ENCODE measurements at regions not wholly inside any gene's neighbourhood (a gene's known extent, or its start where the extent isn't known, plus 50 kb on each side); places are given as distances from the start of the nearest gene placed in this dataset.
"Not testable (repeated sequence)": the region's sequence is repeated elsewhere in the genome, so short reads cannot be mapped to it uniquely, and the experiment has no call there.

DNA sequence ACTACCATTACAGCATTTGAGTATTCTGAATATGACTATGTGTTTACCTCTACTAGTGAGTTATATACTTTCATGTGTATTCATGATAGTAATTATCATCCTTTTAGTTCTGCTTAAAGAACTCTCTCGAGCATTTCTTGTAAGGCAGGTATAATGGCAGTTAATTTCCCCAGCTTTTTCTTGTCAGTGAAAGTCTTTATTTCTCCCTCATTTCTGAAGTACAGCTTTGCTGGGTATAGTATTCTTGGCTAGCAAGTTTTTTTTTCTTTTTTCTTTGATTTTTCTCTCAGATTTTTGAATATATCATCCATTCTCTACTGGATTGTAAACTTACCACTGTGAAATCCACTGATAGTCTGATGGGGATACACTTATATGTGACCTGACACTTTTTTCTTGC is 165.9 kb upstream of the ARHGAP5 start:
- DNase-seq, result no peak

DNA sequence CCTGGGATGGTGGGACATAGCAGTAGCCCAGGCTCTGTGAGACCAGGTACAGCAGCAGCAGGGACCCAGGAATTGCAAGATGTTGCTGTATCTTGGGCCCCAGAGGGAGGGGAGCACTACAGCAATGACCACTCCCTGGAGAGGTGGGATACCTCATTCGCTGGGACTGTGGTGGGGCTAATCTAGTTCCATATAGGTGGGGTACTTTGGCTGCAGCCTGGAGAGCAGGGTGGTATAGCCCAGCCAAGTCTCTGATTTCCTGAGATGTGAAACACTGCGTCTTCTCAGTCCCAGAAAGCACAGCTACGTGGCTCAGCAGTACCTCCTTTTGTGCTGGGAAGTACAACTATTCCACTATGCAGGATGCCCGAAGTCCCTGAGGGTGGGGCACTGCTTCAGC is 163.7 kb upstream of the ARHGAP5 start:
- no peak for DNase-seq

DNA sequence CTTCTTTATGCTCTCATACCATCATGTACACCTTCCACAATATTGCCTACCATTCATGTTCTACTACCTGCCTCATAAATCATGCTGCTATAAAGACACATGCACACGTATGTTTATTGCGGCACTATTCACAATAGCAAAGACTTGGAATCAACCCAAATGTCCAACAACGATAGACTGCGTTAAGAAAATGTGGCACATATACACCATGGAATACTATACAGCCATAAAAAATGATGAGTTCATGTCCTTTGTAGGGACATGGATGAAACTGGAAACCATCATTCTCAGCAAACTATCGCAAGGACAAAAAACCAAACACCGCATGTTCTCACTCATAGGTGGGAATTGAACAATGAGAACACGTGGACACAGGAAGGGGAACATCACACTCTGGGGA is 158.8 kb upstream of the ARHGAP5 start:
- DNase-seq, result not testable (repeated sequence)

DNA sequence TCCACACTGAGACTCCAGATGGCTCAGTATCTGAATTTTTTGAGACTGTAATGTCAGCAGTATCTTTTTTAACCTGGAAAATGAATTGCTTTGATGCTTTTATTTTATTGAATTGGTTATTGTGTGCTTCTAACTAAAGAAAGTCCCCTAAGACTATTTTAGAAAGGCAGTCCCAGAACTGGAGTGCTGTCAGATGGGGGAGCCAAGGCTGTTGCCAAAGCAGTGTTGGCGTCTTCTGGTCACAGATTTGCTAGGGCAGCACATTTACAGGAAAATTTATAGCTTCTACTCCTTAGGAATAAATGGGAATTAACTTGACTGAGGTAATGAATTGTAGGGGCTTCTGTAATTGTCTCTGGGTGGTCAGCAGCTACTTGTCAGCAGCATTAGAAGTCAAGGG is 157.1 kb upstream of the ARHGAP5 start:
- no peak for DNase-seq

DNA sequence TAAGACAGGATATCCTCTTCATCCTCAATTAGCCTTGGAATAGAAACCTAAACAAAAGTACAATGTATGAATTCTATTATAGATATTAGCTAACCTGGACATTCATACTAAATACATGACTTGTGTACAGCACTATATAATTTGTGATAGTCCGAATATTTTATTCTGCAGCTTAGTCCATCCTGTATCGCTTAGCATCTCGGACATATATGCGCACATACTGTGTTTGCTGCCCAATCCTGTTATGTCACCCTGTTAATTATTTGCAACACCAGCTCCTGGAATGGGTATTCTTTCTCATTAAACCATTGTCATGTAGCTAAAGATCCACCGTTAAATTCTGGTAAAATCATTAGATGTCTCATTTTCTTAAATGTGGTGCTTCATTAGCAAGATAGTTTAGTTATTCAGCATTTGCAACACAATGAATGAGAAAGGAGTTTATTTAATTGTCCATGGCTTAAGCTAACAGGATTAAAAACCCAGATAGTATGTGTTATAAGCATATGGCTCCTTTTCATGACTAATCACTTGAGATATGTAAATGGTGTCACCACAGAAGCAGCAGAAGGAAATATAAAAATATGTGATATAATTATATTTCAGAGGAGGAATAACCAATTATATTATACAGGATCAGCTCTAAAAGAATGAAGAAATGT is 156.0 kb upstream of the ARHGAP5 start:
- peak; percentile 93 for DNase-seq

DNA sequence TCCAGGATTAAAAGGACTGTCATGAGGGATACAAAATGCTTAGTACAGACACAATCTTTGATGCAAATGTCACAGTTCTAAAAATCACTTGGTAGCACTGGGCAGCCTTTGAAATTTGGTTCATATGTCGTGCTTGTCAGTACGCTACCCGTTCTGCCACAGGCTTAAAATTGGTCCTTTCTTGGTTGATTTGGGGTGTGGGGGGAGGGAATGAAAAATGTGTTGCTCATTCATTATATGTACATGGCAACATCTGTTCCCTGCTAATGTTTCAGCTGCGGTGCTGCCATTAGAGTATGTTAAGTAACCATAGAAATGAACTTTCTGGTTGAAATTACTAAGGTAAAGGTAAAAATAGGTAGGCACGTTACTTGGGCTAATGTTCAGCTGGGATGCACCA is 155.4 kb upstream of the ARHGAP5 start:
- DNase-seq, result peak; percentile 87

DNA sequence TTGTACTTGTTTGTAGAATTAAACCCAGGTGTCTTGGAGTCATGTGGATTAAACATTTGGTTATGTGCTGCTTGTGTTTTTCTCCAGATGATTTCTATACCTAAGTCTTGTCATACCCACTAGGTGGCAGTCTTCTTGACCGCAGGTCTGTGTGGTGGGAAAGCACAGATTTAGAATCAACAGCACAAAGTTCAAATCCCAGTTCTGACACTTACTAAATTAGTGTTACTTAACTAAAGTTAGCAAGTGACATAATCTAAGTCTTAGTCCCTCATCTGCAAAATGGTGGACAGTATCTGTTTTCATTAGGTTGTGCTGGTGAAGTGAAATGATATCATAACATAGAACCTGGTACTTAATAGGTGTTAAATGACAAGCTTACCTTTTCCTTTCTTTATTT is 151.0 kb upstream of the ARHGAP5 start:
- peak; percentile 30 for DNase-seq

DNA sequence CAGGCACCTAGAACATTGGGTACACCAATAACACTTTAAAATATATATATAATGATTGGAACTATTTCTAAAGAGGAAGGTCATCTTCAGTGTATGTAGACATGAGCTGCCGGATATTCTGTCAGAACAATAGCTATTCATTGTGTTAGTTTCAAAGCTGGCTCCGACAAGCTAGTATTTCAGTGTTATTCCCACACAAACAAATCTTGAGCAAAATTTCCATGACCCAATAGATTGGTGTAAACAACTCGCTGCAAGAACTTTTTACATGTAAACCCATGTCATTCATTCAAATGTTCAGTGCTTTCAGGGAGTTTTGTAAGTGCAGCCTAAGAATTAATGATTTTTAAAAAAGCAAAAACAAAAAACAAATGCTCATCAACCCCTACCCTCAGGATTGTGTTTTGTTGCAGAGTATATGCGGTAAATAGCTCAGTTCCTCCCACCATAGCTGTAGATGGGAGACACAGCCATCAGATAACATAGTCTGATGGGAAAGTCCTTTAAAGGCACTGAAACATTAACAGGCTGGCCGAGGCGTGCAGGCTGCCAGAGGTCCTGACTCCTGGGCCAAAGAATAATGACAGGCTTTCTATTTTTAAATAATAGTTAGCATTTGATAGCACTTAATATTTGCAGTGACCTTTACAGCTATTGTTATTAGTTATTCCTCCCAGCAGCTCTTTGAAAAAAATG is 150.3 kb upstream of the ARHGAP5 start:
- DNase-seq, result no peak

DNA sequence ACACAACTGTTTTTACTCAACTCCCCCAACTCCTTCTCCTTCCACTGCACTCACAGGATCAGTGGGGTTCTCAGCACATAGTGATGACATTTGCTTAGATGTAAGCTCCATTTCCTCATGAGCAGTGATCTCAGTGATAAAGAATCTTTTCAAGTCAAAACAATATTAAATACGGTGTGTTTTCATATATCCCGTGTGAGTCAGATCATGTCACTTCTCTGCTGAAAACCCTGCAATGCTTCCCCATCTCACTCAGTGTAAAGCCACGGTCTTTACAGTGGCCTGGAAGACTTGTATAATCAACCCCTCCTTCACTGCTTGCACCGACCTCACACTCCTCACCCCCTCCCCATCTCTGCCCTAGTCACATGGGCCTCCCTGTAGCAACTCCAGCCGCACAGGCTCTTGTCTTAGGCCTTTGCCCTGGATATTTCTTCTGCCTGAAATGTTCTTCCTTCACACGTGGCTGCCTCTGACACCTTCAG is 149.7 kb upstream of the ARHGAP5 start:
- DNase-seq, result no peak

DNA sequence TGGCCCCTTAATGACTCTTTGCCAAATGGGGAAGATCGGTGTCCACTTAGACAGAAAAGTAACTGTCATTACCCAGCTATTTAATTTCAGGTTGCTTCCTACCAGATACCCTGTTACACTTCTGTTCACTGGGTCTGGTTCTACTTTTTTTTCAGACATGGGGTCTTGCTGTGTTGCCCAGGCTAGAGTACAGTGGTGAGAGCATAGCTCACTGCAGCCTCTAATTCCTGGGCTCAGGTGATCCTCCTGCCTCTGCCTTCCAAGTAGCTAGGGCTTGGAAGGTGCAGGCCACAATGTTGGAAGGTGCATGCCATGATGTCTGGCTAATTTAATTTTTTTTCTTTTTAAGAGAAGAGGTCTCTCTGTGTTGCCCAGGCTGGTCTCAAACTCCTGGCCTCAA is 147.0 kb upstream of the ARHGAP5 start:
- no peak for DNase-seq

DNA sequence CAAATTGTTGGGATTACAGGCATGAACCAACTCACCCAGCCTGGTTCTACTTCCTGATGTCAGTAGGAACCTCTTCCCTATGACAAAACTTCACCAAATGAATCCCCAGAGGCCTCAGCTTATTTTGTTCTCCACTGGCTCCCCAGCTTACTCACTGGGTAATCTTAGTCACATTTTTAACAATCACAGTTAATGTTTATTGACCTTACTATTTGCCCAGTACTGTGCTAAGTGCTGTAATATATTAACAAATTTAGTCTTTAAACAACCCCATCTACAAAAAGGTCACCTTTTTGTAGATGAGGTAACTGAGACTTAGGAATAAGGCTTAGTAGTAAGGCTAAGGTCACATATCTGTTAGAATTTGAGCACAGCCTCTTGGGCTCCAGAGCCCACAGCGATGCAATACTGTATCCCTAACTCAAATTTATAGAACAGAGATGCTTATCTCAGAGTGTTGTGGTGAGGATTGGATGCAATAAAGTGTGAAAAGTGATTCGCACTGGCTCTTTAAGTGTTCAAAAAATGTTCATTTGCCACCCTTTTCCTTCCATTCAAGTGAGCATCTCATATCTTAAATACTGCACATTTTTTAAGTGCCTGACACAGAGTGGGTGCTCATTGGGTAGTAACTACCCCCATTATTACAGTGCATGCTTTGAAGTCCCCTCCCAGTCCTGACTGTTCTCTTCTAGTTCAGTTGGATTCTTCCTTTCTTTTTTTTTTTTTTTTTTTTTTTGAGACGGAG is 146.4 kb upstream of the ARHGAP5 start:
- DNase-seq, result no peak

DNA sequence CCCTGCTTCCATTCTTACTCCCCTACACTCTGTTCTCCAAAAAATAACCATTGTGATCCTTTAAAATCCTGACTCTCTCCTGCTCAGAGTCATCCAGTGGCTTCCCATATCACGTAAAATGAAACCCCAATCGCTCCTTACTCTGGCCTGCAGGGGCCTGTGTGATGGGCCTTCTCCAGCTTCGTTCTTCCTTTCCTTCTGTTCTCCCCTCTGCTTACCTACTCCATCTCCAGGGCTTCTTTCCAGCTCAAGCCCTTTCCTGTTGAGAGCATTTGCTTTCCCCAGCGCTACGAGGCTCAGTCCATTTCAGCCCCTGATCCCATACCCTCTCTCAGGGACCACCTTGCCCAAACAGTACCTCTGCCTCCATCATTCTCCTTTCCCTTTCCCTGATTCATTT is 144.4 kb upstream of the ARHGAP5 start:
- DNase-seq, result no peak

DNA sequence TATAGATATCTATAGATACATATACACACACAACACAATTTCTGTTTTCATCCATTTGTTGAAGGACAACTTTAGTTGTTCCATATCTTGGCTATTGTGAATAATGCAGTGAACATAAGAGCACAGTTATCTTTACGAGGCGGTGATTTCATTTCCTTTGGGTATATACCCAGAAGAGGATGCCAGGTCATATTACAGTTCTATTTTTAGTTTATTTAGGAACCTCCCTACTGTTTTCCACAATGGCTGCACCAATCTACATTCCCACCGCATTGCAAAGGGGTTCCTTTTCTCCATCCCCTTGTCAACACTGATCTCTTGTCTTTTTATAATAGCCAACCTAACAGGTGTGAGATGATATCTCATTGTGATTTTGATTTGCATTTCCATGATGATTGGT is 143.4 kb upstream of the ARHGAP5 start:
- DNase-seq, result no peak

DNA sequence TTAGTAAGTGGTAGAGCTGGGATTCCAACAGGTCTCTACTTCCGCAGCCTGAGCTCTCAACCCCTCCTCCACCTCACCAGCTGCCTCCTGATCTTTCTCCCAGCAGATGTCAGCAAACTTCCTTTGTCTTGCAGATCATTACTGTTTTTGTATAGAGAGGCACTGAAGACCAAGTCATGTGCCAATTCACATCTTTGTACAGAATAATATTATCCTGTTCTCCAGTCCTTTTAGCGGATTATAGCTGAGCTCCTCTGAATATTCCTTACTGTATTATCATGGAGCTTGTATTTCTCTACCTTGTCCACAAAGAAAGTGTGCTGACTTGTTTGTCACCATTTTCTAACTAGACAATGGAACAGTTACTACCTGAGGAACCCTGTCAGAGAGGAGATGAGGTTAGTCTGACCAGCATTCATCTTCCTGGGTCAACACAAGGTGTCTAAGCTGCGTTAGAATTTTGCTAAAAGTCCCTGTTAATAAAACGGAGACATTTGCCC is 142.3 kb upstream of the ARHGAP5 start:
- DNase-seq, result peak; percentile 87

DNA sequence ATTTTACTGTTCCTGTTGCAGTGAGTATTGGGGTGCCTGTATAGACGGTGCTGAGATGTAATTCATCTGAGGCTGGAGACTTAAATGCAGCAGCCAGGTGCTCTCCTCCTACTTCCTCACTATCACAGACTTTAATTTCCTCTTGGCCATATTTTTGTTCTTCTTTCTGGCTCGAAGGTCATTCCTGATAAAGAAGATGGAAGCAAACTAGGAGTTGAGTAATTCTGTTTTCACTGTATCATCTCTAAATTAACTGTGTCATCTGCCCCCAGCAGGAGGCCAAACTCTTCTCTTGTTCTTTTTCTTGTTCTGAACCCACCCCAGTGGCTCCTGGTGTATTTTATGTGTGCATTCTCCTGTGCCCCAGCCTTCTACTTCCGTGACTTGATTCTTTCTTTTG is 141.7 kb upstream of the ARHGAP5 start:
- no peak for DNase-seq

DNA sequence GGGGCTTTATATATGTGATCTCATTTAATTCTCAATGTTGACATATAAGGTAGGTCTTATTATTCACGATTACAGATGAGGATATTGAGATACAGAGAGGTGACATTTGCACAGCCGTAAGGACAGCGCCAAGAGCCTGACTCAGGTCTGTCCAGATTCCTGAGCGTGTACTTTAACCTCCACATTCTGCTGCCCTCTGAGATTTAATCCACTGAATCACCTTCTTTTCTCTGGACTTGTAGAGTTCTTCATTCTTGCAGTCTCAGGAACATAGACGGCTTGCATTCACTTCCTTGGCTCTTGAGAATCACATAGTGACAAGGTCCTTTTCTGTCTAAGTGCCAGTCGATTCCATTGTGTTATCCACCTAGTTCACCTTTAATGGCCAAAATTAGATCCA is 141.0 kb upstream of the ARHGAP5 start:
- no peak for DNase-seq

DNA sequence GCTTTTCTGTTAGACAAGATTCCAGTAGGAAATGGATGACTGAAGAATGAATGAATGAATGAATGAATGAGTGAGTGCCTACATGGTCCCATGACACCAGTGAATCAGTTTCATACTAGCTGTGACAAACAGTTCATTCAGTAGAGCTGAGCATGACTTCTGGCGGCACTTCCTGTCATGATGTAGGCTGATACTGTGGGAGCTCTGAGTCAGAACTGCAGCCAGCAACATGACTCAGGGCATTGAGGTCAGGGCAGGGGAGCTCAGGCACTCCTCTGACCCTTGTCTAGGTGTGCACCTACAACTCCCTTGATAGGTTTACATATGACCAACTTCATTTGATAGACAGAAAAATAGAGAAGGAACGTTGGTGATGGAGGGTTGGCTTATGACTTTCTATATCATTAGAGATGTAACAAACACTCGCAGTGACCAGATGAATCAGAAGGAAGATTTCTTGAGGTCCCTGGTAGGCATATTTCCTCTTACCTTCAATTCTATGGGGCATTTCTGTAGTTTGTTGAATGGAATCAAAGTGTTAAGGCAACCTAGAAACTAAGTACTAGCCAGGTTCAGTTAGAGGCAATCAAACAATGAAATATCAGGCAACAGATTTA is 139.3 kb upstream of the ARHGAP5 start:
- DNase-seq, result no peak

DNA sequence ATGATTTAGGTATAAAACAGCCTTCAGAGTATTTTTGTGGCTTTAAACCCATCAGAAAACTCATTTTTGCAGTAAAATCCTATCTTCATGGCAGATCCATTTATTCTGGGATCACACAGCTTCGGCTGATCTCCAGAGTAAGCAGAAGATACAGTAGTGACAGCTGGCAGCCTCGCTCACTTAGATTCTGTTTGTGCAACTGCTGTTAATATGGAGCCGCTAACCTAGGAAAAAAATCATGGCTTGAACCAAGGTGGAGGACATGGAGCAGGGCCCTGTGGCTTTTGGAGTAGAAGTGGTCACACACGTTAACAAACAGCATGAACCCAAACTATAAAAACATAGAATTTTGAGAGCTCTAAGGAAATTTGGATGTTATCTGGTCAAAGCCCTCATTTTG is 137.2 kb upstream of the ARHGAP5 start:
- peak; percentile 12 for DNase-seq

DNA sequence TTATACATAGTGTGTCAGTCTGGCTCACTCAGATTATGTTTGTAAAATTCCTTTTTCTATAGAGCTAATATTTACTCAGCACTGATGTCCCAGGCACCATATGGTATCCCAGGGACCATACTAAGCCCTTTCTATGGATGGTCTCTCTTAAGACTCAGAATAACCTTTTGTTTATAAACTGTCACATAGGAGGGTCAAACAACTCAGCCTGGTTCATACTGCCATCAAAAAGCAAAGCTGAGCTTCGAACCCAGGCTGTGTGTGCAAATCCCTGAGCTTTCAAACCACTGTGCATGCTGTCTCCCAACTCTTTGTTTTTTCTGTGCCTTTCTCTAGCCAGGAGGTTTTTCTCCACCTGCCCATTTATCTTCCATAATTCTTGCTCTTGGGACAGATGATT is 135.6 kb upstream of the ARHGAP5 start:
- peak; percentile 11 for DNase-seq

DNA sequence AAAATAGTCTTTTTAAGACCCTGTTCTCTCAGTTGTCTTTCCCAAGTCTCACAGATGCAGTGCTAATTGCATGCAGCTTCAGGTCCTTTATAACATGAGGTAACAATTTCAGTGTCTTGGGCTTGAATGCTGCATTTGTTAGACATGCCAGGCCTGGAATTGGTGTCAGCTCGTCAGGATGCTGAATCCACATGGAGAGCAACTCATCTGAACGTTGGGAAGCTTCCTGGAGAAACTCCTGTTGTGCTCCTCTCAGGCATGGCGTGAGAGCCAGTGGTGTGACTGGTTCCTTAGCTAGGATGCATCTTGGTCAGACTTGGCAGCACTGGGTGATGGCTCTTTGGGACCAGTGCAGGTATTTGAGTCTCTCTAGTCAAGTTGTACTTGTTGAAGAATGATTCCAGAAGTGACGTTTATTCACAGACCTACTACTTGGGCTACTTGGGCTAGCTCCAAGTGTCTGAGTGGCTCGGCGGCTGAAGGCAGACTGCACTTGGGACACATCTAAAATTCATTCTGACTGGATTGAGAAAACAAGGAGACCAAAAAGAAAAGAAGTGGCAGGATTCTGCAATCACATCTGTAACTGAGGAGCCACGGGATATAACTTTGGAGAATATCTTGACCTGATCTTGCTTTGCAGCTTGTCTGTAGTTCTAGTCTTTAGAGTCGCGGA is 134.8 kb upstream of the ARHGAP5 start:
- DNase-seq, result no peak

DNA sequence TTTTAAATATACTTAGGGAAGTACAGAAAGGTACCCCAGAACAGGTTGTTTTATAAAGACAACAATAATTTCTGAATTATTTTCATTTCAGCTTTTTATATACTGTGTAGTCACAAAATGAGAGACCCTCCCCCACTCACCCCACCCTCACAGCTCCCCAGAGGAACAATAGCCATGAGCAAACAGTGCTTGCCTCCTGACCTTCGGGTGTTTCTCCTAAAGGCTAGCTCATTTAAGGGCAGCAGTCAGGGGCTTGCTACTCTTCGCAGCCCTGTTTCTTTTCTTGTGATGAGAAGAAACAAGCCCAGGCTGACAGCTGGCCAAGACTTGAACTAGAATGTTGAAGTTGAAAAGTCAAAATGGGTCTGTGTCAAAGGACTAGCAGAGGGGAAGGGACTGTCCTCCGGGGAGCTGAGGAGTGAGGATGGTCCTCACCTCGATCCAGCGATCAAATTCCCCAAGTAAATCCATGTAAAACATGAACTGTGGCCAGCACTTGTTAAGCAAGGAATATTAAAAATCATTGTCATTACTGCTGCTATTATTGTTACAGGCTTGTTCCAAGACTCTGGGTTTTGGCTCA is 133.8 kb upstream of the ARHGAP5 start:
- no peak for DNase-seq

DNA sequence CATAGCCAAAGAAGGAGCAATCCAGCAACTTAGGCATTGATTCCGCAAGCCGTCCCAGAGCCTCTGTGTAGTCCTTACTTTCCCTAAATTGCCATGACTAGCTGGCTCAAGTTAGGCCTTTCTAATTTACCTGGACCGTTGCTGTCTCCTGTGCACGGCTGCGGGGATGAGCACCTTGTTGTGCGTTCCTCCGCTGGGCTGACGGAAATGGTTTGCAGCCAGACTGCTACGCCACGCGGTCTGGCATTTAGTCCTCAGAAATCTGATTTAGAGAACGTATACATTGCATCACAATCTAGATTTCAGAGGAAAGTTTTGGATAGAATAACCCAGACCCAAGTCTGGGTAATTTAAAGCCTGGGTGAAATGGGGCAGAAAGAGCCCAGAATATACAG is 133.2 kb upstream of the ARHGAP5 start:
- no peak for DNase-seq
